Activated CD8-positive, alpha-beta T cell treated with anti-CD3 and anti-CD28 coated beads, Interleukin-2, amount 10 ng/mL, durations not matched to agents 7 days and 5 days (primary cell): ENCODE measurements at regions not wholly inside any gene's neighbourhood (a gene's known extent, or its start where the extent isn't known, plus 50 kb on each side); places are given as distances from the start of the nearest gene placed in this dataset.

Source experiments
- ATAC-seq: fragments of 150-1000 bp; cut with Tn5 transposase; one replicate; pipeline ENCODE4 v1.10.0; 2021; ENCODE audit warnings: moderate library complexity
- CTCF ChIA-PET: fragments of 350-600 bp; sonication (Branson Sonifier 250); formaldehyde crosslinking; loops from one replicate; lab custom pipeline; 2021; ENCODE audit warnings: antibody characterized with exemption; lab: Charles Lee
- POLR2A ChIA-PET: fragments of 350-600 bp; sonication (Branson Sonifier 250); formaldehyde crosslinking; loops from one replicate; lab custom pipeline; 2021; ENCODE audit warnings: antibody characterized with exemption; lab: Charles Lee
- DNase-seq: peaks from one replicate; pipeline ENCODE4 v3.0.0-alpha.2; 2020
- H3K27ac Mint-ChIP-seq: one replicate; pipeline ENCODE4 v1.8.0; 2021; ENCODE audit warnings: mild to moderate bottlenecking, mixed read lengths
- H3K27me3 Mint-ChIP-seq: one replicate; pipeline ENCODE4 v1.8.0; 2021; ENCODE audit warnings: low read depth, mixed read lengths
- H3K36me3 Mint-ChIP-seq: one replicate; pipeline ENCODE4 v1.8.0; 2021; ENCODE audit warnings: low read depth, mixed read lengths
- H3K4me1 Mint-ChIP-seq: one replicate; pipeline ENCODE4 v1.8.0; 2021; ENCODE audit warnings: low read depth, mixed read lengths
- H3K4me3 Mint-ChIP-seq: one replicate; pipeline ENCODE4 v1.8.0; 2021; ENCODE audit warnings: mild to moderate bottlenecking, mixed read lengths
- H3K9me3 Mint-ChIP-seq: one replicate; pipeline ENCODE4 v1.8.0; 2022; ENCODE audit warnings: mixed read lengths; ENCODE audit not compliant: insufficient read depth

DNA sequence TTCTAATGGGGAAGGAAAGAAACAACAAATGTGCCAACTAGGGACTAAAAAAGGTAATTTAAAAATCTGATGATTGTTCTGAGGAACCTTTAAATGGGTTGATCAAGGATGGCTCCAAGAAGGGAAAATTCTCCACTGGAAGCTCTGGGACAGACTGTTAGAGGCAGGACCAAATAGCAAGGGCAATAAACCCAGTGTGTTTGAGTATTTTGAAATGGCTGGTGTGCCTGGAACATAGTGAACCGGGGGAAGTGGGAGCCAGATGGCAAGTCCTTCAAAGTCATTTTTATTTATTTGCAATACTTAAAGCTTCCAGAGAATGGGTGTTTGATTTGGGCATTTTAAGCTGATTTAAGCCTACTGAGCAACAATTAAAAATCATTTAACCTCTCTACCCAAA lies 587.7 kb upstream of the MEF2C start:
- CTCF ChIA-PET, result no interaction called here

GRCh38 chr5:89458332-89458656 lies 575.3 kb upstream of the MEF2C start:
- CTCF ChIA-PET, result no interaction called here
- H3K4me1 Mint-ChIP-seq, result no peaks in the 10 kb centered on the region
- ATAC-seq, result no peak

More for the DNA sequence above, 587.7 kb upstream of the MEF2C start:
- Mint-ChIP-seq H3K27me3 (no peaks in the 10 kb centered on the region), H3K9me3 (no peaks in the 10 kb centered on the region), H3K4me3 (no peak overlapping the region), H3K36me3 (no peaks in the 10 kb centered on the region), H3K4me1 (no peaks in the 10 kb centered on the region), H3K27ac (no peak overlapping the region)
- DNase-seq, result no peak
- POLR2A ChIA-PET, result no interaction called here
- no peak for ATAC-seq

DNA sequence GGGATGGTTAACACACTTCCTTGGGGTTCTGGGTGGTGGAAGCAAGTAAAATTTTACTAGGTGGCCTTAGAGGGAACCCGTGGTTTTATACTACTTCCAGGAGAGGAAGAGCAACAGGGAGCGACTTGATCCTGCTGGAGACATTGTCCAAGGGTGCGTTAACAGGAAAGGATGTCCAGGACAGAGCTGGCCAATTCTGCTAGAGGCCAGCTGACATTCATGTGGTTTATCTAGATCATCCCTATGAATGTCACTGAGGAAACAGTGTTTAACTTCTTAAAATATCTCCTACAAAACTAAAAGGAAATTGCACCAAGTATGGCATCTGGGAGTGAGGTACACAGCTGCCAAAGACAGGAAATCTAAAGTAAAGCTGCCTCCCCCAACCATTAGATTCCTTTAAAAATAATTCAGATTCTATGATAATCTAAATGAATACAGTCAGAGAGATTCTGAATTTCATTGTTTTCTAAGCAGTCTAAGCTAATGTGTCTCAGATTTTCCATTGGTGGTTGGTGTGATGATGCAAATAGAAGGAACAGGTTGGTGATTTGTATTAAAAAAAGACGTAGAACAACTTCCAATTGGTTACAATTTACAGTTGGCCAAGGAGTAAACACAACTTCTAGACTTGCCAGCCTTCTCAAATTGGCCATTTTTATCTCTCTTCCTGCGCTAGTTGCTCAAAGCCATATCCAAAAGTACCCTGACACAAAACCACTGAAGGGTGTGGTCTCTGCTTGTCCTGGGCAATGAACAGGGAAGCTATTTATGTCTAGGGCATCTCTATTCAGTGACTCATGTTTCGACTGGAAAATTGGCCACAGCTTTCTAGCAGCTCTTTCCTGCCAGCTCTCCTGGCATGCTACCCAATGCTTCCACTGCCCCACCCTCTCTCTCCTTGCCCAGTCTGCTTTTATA lies 574.7 kb upstream of the MEF2C start:
- no peaks in the 10 kb centered on the region for H3K9me3 Mint-ChIP-seq
- no peak for ATAC-seq
- no peaks in the 10 kb centered on the region for H3K27me3 Mint-ChIP-seq
- no peaks in the 10 kb centered on the region for H3K36me3 Mint-ChIP-seq
- H3K27ac Mint-ChIP-seq, result no peak overlapping the region
- H3K4me3 Mint-ChIP-seq, result no peak overlapping the region
- DNase-seq, result no peak
- H3K4me1 Mint-ChIP-seq, result no peaks in the 10 kb centered on the region
- POLR2A ChIA-PET, result no interaction called here
- CTCF ChIA-PET, result no interaction called here

More at GRCh38 chr5:89458332-89458656, 575.3 kb upstream of the MEF2C start:
- no peak overlapping the region for H3K27ac Mint-ChIP-seq
- no peaks in the 10 kb centered on the region for H3K36me3 Mint-ChIP-seq
- no peaks in the 10 kb centered on the region for H3K9me3 Mint-ChIP-seq
- no peak overlapping the region for H3K4me3 Mint-ChIP-seq
- no peak for DNase-seq
- no peaks in the 10 kb centered on the region for H3K27me3 Mint-ChIP-seq
- POLR2A ChIA-PET, result no interaction called here

GRCh38 chr5:89452081-89452480 lies 569.1 kb upstream of the MEF2C start:
- Mint-ChIP-seq H3K4me1 (no peaks in the 10 kb centered on the region), H3K27ac (no peak overlapping the region), H3K27me3 (no peaks in the 10 kb centered on the region), H3K9me3 (no peaks in the 10 kb centered on the region), H3K4me3 (no peak overlapping the region), H3K36me3 (no peaks in the 10 kb centered on the region)
- ATAC-seq (no peak), DNase-seq (no peak)
- ChIA-PET CTCF (no interaction called here), POLR2A (no interaction called here)

DNA sequence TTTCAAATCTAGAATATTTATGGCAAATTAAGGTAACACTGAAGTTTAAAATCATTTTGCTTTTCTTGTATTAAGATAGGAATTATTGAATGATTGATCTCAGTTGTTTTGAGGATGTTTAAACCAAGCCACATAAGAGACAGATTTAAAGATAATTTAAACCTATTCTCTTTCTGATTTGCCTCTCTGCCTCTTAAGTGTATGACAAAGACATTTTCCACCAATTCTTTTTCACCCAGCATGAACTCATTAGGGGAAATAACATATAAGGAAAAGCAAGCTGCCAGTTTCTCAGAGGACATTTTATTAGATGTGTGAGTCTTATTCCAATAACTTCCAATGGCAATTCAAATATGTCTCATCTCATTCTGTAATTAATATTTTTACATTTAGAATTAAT lies 568.3 kb upstream of the MEF2C start:
- Mint-ChIP-seq H3K4me1 (no peaks in the 10 kb centered on the region), H3K27me3 (no peaks in the 10 kb centered on the region), H3K9me3 (no peaks in the 10 kb centered on the region), H3K36me3 (no peaks in the 10 kb centered on the region), H3K4me3 (no peak overlapping the region), H3K27ac (no peak overlapping the region)
- POLR2A ChIA-PET, result no interaction called here
- DNase-seq (no peak), ATAC-seq (no peak)
- CTCF ChIA-PET, result no interaction called here

DNA sequence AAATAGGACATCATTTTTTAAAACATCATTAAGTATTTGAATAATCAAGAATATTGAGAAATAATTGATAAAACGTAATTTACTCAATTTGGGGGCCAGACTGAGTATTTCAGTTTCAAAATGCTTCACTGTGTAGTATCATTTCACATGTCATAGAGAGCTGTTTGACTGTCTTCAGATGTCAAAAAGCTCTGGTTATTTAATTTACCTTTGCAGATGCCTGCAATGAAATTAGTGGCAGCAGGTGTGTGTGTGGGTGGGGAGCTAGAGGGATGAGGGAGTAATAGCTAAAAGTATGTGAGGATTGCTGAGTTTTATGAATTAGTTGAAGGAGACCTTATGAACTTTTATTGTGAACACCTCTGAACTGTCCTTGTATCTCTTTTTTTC lies 567.2 kb upstream of the MEF2C start:
- H3K36me3 Mint-ChIP-seq, result no peaks in the 10 kb centered on the region
- no peak for ATAC-seq
- no peak for DNase-seq
- ChIA-PET POLR2A (no interaction called here), CTCF (no interaction called here)
- no peak overlapping the region for H3K4me3 Mint-ChIP-seq
- no peak overlapping the region for H3K27ac Mint-ChIP-seq
- H3K27me3 Mint-ChIP-seq, result no peaks in the 10 kb centered on the region
- no peaks in the 10 kb centered on the region for H3K4me1 Mint-ChIP-seq
- no peaks in the 10 kb centered on the region for H3K9me3 Mint-ChIP-seq

DNA sequence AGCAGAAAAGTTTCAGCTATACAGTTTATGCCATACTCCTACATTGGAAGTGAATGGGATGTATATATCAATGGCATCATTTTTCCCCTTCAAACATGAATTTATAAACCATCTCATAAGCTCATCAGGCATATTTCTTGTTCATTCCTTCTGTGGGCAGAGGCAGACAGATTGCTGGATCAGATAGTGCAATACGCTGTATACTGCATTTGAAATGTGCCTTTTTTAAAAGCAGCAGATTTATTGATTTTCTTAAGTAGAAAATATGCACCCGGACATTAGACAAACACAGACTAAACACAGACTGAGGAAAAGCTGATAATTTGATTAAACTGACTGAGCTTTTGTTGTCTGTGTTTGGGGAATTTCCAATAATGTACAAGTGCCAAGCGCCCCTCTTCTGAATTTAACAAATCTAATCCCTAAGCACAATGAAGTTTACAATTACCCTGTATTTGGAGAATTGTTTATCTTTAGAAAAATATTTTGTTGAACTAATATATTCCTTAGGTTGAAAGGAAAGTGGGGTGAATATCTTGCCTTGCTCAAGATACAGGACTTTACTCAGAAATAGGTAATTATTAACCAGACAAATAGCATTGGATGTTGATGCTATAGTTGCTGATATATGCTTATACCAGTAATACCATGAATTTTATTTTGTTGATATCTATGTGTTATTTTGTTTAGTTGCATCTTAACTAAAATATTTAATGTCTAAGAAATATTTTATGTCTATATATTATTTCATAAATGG lies 566.6 kb upstream of the MEF2C start:
- Mint-ChIP-seq H3K27ac (no peak overlapping the region), H3K4me3 (no peak overlapping the region), H3K9me3 (no peaks in the 10 kb centered on the region), H3K27me3 (no peaks in the 10 kb centered on the region), H3K4me1 (no peaks in the 10 kb centered on the region), H3K36me3 (no peaks in the 10 kb centered on the region)
- DNase-seq (no peak), ATAC-seq (no peak)
- CTCF ChIA-PET, result no interaction called here
- POLR2A ChIA-PET, result no interaction called here

DNA sequence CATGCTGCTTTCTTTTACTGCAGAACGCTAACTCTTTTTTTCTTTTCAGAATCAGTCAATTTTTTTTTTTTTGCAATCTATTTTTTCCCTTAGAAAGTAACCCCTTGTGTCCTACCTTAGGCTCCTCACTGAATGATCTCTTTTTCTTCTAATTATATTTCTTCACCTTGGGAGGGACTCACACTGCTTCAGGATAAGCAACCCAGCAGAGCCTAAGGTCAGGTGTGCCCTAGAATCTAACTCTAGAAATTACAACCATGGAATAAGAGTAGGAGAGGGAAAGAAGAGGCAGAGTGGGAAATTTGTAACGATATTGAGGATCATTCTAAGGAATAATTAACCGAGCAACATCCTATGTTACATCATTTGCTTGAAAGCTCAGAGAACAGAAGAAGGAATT lies 564.0 kb upstream of the MEF2C start:
- Mint-ChIP-seq H3K4me3 (no peak overlapping the region), H3K27me3 (no peaks in the 10 kb centered on the region), H3K9me3 (no peaks in the 10 kb centered on the region), H3K36me3 (no peaks in the 10 kb centered on the region), H3K27ac (no peak overlapping the region), H3K4me1 (no peaks in the 10 kb centered on the region)
- CTCF ChIA-PET, result no interaction called here
- DNase-seq, result no peak
- POLR2A ChIA-PET, result no interaction called here
- ATAC-seq, result no peak

DNA sequence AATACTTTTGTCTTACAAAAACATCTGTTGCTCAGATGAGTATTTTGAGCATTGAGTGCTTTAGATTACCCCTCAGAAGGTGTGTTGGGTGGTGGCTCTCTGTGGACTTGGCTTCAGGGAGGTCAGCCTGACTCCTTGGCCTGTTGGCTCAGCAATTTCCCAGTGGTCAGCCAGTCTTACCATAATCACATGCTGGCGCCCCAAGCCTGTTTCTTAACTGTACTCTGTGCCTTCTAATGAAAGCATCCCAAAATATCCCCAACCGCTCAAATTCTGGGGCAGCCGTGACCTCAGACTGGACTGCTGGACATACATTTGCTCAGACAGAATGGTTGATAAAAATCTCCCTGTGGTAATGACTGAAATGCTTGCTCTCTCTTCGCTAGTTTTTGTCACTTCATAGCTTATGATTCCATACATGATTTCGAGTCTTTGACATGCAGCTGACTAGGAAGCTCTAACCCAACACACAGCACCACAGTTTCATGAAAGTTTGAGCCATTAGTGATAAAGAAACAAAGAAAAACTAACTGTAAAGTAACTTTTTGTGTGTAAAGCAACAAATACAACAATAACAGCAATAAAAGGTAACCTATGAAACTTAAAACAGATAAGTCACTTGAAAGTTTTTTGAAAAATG lies 562.2 kb upstream of the MEF2C start:
- ATAC-seq (no peak), DNase-seq (no peak)
- Mint-ChIP-seq H3K27me3 (no peaks in the 10 kb centered on the region), H3K4me1 (no peaks in the 10 kb centered on the region), H3K9me3 (no peaks in the 10 kb centered on the region), H3K4me3 (no peak overlapping the region), H3K27ac (no peak overlapping the region), H3K36me3 (no peaks in the 10 kb centered on the region)
- CTCF ChIA-PET, result interaction anchor here (0.6 kb wide), 1 partner anchor 988 kb away, joined by 3 read pairs; no protein-coding TSS in a partner anchor
- POLR2A ChIA-PET, result no interaction called here

GRCh38 chr5:89444088-89444487 lies 561.1 kb upstream of the MEF2C start:
- ChIA-PET POLR2A (no interaction called here), CTCF (interaction anchor here (0.6 kb wide), 1 partner anchor 359 kb away, joined by 3 read pairs; no protein-coding TSS in a partner anchor)
- DNase-seq (no peak), ATAC-seq (no peak)
- no peaks in the 10 kb centered on the region for H3K9me3 Mint-ChIP-seq
- no peaks in the 10 kb centered on the region for H3K27me3 Mint-ChIP-seq
- no peaks in the 10 kb centered on the region for H3K4me1 Mint-ChIP-seq
- no peak overlapping the region for H3K4me3 Mint-ChIP-seq
- H3K36me3 Mint-ChIP-seq, result no peaks in the 10 kb centered on the region
- no peak overlapping the region for H3K27ac Mint-ChIP-seq

DNA sequence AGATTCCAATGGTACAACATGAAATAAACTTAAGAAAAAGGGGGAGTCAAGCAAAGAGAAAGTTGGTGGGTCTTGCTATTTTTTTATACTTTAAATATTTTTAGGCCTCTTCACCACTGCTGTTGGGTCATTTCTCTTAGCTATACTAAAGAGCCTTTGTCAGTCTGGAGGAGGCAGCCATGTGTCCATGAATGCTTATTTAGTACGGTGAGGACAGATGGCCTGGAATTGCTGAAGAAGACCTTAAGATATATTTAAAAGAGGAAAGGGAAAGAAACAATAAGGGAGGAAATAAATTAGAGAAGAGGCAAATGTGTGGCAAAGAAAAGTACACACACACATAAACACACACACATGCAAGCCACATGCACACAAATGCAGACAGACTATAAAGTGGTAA lies 560.5 kb upstream of the MEF2C start:
- CTCF ChIA-PET, result interaction anchor here (0.6 kb wide), 1 partner anchor 358 kb away, joined by 3 read pairs; no protein-coding TSS in a partner anchor
- H3K36me3 Mint-ChIP-seq, result no peaks in the 10 kb centered on the region
- H3K27me3 Mint-ChIP-seq, result no peaks in the 10 kb centered on the region

DNA sequence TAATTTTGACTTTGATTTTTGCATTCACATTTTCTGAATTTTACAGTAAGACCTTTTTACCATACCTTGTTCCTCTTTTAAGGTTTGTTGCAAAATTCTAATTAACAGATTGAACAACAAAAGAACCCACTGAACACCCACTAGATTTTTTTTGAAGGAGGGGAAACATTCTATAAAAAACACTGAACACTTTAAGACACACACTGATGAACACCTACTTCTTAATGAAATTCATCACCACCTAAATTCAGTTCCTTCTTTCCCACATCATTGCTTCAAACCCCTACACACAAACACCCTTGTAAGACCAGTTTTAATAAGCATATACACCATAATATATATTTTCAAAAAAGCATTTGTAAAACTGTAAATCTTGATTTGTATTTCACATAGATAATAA lies 559.0 kb upstream of the MEF2C start:
- no peak overlapping the region for H3K4me3 Mint-ChIP-seq
- no peaks in the 10 kb centered on the region for H3K27me3 Mint-ChIP-seq
- DNase-seq (no peak), ATAC-seq (no peak)
- H3K4me1 Mint-ChIP-seq, result no peaks in the 10 kb centered on the region
- ChIA-PET POLR2A (no interaction called here), CTCF (no interaction called here)
- no peak overlapping the region for H3K27ac Mint-ChIP-seq
- H3K9me3 Mint-ChIP-seq, result no peaks in the 10 kb centered on the region
- H3K36me3 Mint-ChIP-seq, result no peaks in the 10 kb centered on the region

More for the DNA sequence above, 560.5 kb upstream of the MEF2C start:
- ATAC-seq (no peak), DNase-seq (no peak)
- no peak overlapping the region for H3K27ac Mint-ChIP-seq
- POLR2A ChIA-PET, result no interaction called here
- no peaks in the 10 kb centered on the region for H3K4me1 Mint-ChIP-seq
- H3K4me3 Mint-ChIP-seq, result no peak overlapping the region
- no peaks in the 10 kb centered on the region for H3K9me3 Mint-ChIP-seq
